ENCODE measurements at regions not wholly inside any gene's neighbourhood (a gene's known extent, or its start where the extent isn't known, plus 50 kb on each side); places are given as distances from the start of the nearest gene placed in this dataset.
A peak's percentile ranks its signal among the peaks of the same experiment; 100 is the strongest.

DNA sequence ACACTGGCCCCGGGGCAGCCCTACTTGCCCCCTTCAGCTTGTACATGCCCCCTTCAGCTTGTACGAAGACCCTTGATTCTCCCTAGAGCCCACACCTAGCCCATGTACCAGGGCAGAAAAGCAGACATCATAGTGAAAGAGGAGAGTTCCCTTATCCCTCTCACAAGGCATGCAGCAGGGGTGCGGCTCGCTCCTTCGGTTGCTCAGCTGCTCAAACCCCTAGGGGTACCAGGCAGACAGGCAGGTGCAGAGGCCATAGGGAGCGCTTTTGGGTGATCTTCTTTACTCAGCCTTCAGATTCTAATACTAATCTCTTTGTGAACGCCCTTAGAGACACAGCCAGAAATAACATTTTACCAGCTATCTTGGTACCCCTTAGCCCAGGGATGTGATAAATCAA is 286.3 kb downstream of the NPIPA8 start:
- H3K27me3 ChIP-seq, result no peaks in the 10 kb centered on the region
- DNase-seq, result no peak

GRCh38 chr16:18049547-18050133 is 286.9 kb downstream of the NPIPA8 start:
- no peaks in the 10 kb centered on the region for H3K36me3 ChIP-seq
- no peak for DNase-seq
- no peak overlapping the region for H3K27ac ChIP-seq
- H3K9me3 ChIP-seq (replicated peaks), result no peaks in the 10 kb centered on the region
- no peak overlapping the region for H3K4me3 ChIP-seq
- no peaks in the 10 kb centered on the region for H3K27me3 ChIP-seq
- H3K4me1 ChIP-seq, result no peaks in the 10 kb centered on the region

More for the DNA sequence above, 286.3 kb downstream of the NPIPA8 start:
- Histone ChIP-seq H3K4me1 (no peaks in the 10 kb centered on the region), H3K27ac (no peak overlapping the region), H3K4me3 (no peak overlapping the region), H3K9me3 (replicated peaks) (no peaks in the 10 kb centered on the region), H3K36me3 (no peaks in the 10 kb centered on the region)

DNA sequence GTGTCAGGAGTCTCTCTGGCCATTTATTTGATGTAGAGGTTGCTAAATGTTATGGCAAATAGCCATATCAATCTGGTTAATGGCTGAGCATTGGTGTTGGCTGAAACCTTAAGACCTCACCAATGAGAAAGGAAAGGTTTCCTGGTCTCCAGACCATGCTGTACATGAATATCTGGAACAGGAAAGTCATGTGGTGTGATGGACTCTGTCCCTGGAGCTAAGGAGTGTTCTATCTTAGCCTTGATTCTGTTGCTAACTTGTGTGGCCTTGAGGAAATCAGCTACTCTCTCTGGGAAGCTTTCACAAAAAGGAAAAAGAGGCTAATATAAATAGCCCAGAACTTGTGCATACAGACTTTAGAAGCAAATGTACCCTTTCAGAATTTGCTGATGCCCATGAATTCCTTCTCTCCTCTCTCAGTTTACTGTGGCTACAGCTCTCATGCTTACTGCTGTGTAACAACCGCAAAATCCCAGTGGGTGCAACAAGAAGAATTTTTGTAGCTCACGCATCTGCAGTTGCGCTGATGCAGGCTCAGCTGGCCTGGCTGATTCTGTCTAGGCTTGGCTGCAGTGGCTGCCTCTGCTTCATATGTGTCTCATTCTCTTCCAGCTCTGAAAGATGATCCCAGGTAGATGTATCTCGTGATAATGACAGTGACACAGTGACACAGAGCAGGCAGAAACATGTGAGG is 287.5 kb downstream of the NPIPA8 start:
- Histone ChIP-seq H3K9me3 (replicated peaks) (no peaks in the 10 kb centered on the region), H3K4me1 (no peaks in the 10 kb centered on the region), H3K27ac (no peak overlapping the region), H3K36me3 (no peaks in the 10 kb centered on the region), H3K4me3 (no peak overlapping the region), H3K27me3 (no peaks in the 10 kb centered on the region)
- DNase-seq, result no peak

GRCh38 chr16:18047761-18048160 is 288.8 kb downstream of the NPIPA8 start:
- DNase-seq, result no peak
- H3K36me3 ChIP-seq, result no peaks in the 10 kb centered on the region
- no peaks in the 10 kb centered on the region for H3K27me3 ChIP-seq
- H3K9me3 ChIP-seq (replicated peaks), result no peaks in the 10 kb centered on the region
- no peak overlapping the region for H3K27ac ChIP-seq
- H3K4me1 ChIP-seq, result no peaks in the 10 kb centered on the region
- no peak overlapping the region for H3K4me3 ChIP-seq

GRCh38 chr16:18045356-18045755 is 291.2 kb downstream of the NPIPA8 start:
- Histone ChIP-seq H3K36me3 (no peaks in the 10 kb centered on the region), H3K4me1 (no peaks in the 10 kb centered on the region), H3K27me3 (no peaks in the 10 kb centered on the region), H3K27ac (no peak overlapping the region), H3K9me3 (replicated peaks) (no peaks in the 10 kb centered on the region), H3K4me3 (no peak overlapping the region)
- DNase-seq, result no peak

- no peaks in the 10 kb centered on the region for H3K4me1 ChIP-seq
- no peaks in the 10 kb centered on the region for H3K9me3 ChIP-seq (replicated peaks)
- H3K27me3 ChIP-seq, result no peaks in the 10 kb centered on the region
- H3K4me3 ChIP-seq, result no peak overlapping the region
- H3K36me3 ChIP-seq, result no peaks in the 10 kb centered on the region
- no peak overlapping the region for H3K27ac ChIP-seq
- DNase-seq, result no peak
Measured at GRCh38 chr16:18041864-18042834, 294.4 kb downstream of the NPIPA8 start.

- H3K4me1 ChIP-seq, result no peaks in the 10 kb centered on the region
- H3K9me3 ChIP-seq (replicated peaks), result no peaks in the 10 kb centered on the region
- no peak overlapping the region for H3K4me3 ChIP-seq
- no peak overlapping the region for H3K27ac ChIP-seq
- no peaks in the 10 kb centered on the region for H3K27me3 ChIP-seq
- H3K36me3 ChIP-seq, result no peaks in the 10 kb centered on the region
- peak in 1 of 2 experiments; percentile 6 for DNase-seq
Measured at GRCh38 chr16:18039931-18040330, 296.6 kb downstream of the NPIPA8 start.

DNA sequence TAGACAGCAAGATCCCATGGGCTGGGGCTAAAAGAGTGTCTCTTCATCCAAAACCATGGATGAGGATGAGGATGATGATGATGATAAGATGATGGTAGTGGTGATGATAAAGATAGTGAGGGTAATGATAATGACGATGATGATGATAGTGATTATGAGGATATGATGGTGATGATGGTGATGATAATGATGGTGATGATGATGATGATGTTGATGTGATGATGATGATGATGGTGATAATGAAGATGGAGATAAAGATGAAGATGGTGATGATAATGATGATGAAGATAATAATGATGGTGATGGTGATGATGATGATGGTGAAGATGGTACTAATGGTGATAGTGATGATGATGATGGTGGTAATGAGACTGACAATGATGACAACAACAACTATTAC is 299.5 kb downstream of the NPIPA8 start:
- Histone ChIP-seq H3K4me1 (no peaks in the 10 kb centered on the region), H3K27me3 (no peaks in the 10 kb centered on the region), H3K4me3 (no peak overlapping the region), H3K36me3 (no peaks in the 10 kb centered on the region), H3K27ac (no peak overlapping the region), H3K9me3 (replicated peaks) (no peaks in the 10 kb centered on the region)
- DNase-seq, result no peak

DNA sequence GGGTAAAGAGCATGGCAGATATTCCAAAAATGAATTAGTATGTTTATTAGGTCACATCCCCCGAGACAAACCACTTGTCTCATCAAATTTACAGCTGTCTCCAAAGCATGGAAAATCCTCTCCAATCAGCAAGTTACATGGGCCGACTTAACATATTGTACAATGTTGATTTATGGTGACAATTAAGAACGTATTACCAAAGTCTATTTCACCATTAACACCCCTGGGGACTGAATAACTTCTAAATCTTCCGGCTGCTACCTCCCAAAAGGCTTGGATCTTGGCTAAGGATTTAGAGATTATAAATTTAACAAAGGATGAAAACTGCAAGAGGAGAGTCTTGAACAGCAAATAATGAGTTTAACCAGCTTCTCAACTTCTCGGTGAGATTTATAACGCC is 311.9 kb downstream of the NPIPA8 start:
- no peaks in the 10 kb centered on the region for H3K36me3 ChIP-seq
- no peak overlapping the region for H3K4me3 ChIP-seq
- no peak overlapping the region for H3K27ac ChIP-seq
- H3K4me1 ChIP-seq, result no peaks in the 10 kb centered on the region
- DNase-seq, result no peak
- H3K9me3 ChIP-seq (replicated peaks), result no peaks in the 10 kb centered on the region
- H3K27me3 ChIP-seq, result no peaks in the 10 kb centered on the region

DNA sequence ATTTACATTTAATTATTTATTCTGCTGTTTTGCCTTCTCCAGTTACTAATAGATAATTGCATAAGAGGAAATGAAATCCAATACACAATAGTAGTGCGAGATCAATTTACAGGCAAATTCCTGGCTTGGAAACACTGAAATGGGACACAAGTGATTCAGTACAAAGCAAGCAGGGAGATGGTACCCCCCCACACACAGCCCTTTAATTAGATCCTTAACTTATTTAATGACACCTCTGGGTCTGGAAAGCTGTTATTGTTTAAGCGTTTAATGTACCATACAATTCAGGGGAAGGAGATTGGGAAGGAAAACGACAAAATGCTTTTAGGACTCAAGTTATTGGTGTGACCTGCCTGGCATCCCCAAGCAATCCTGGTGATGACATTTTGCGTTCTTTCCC is 318.2 kb downstream of the NPIPA8 start:
- Histone ChIP-seq H3K27me3 (no peaks in the 10 kb centered on the region), H3K27ac (no peak overlapping the region), H3K4me3 (no peak overlapping the region), H3K9me3 (replicated peaks) (no peaks in the 10 kb centered on the region), H3K4me1 (no peaks in the 10 kb centered on the region), H3K36me3 (no peaks in the 10 kb centered on the region)
- DNase-seq, result no peak

- Histone ChIP-seq H3K4me1 (no peaks in the 10 kb centered on the region), H3K36me3 (no peaks in the 10 kb centered on the region), H3K4me3 (no peak overlapping the region), H3K27ac (no peak overlapping the region), H3K27me3 (no peaks in the 10 kb centered on the region), H3K9me3 (replicated peaks) (no peaks in the 10 kb centered on the region)
- no peak for DNase-seq
Measured at GRCh38 chr16:18013863-18014262, 322.7 kb downstream of the NPIPA8 start.

GRCh38 chr16:18008356-18008755 is 328.2 kb downstream of the NPIPA8 start:
- H3K27ac ChIP-seq, result no peak overlapping the region
- H3K9me3 ChIP-seq (replicated peaks), result no peaks in the 10 kb centered on the region
- no peaks in the 10 kb centered on the region for H3K36me3 ChIP-seq
- no peaks in the 10 kb centered on the region for H3K4me1 ChIP-seq
- H3K27me3 ChIP-seq, result no peaks in the 10 kb centered on the region
- H3K4me3 ChIP-seq, result no peak overlapping the region
- no peak for DNase-seq

DNA sequence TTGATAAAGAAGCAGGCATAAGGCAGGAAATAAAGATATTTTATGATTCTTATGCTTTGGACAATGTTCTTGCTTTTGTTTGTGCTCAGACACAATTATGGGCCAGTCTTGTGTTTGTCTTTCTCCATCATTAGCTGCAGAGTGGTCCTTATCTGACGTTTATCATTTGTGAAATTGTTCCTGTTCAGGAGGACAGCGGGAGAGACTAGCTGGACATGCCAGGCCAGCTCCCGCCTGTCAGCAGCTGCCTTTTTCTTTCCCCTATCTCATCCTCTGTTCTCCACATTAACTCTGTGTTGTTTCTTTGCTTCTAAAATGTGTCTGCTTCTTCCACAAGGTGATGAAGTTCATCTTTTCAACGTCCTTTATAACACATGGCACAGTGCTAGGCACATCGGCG is 333.5 kb downstream of the NPIPA8 start:
- no peak for DNase-seq
- no peak overlapping the region for H3K27ac ChIP-seq
- no peaks in the 10 kb centered on the region for H3K36me3 ChIP-seq
- no peaks in the 10 kb centered on the region for H3K4me1 ChIP-seq
- H3K9me3 ChIP-seq (replicated peaks), result no peaks in the 10 kb centered on the region
- H3K4me3 ChIP-seq, result no peak overlapping the region
- H3K27me3 ChIP-seq, result no peaks in the 10 kb centered on the region

DNA sequence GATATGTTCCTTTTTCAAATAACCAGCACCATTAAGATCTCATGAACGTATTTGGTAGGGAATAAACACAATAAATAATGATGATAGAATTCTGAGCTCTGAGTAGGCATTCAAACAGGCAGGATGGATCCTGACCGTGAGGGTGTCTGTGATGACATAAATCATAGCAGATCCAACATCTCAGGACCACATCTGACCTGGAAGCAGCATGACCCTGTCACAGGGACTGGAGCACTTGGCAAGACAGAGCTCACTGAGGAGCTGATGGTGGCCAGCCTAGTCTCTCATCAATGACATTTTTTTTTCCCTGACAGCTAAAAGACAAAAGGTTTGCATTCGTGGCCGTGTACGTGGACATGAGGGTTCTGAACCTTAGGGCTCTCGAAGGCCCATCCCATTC is 337.5 kb downstream of the NPIPA8 start:
- DNase-seq, result no peak
- Histone ChIP-seq H3K27ac (no peak overlapping the region), H3K4me1 (no peaks in the 10 kb centered on the region), H3K27me3 (no peaks in the 10 kb centered on the region), H3K9me3 (replicated peaks) (no peaks in the 10 kb centered on the region), H3K36me3 (no peaks in the 10 kb centered on the region), H3K4me3 (no peak overlapping the region)

- H3K4me1 ChIP-seq, result no peaks in the 10 kb centered on the region
- no peaks in the 10 kb centered on the region for H3K36me3 ChIP-seq
- H3K4me3 ChIP-seq, result no peak overlapping the region
- H3K27ac ChIP-seq, result no peak overlapping the region
- DNase-seq, result no peak
- H3K9me3 ChIP-seq (replicated peaks), result no peaks in the 10 kb centered on the region
- no peaks in the 10 kb centered on the region for H3K27me3 ChIP-seq
Measured at GRCh38 chr16:17998550-17998949, 338.0 kb downstream of the NPIPA8 start.
